PC-3 (cell line): ENCODE measurements at regions not wholly inside any gene's neighbourhood (a gene's known extent, or its start where the extent isn't known, plus 50 kb on each side); places are given as distances from the start of the nearest gene placed in this dataset.

Source experiments
- ATAC-seq: fragments of 200-7000 bp; cut with Tn5 transposase; 2 replicates; pipeline ENCODE4 v1.9.1; 2020; ENCODE audit warnings: mild to moderate bottlenecking, moderate library complexity
- BruUV-seq: library from RNA; stranded (reverse); fragments of 400-500 nt; replicated peaks from 2 replicates; lab custom pipeline; 2021; lab: Mats Ljungman, UMichigan
- CTCF ChIA-PET: fragments of 300-600 bp; sonication (Branson Sonifier 250); formaldehyde crosslinking; loops from one replicate; lab custom pipeline; 2022; ENCODE audit warnings: antibody characterized with exemption; lab: Charles Lee
- POLR2A ChIA-PET: fragments of 300-600 bp; sonication (Branson Sonifier 250); formaldehyde crosslinking; loops from one replicate; lab custom pipeline; 2022; ENCODE audit warnings: antibody characterized with exemption; ENCODE audit not compliant: unreplicated experiment; lab: Charles Lee
- DNase-seq: peaks from one replicate; pipeline ENCODE4 v3.0.0-alpha.2; 2015
- H2AFZ ChIP-seq: fragments of 300-600 bp; sonication (generic); 2 replicates; pipeline ENCODE4 v1.6.0; 2016; ENCODE audit warnings: antibody characterized with exemption, low read length
- H3F3A ChIP-seq: fragments of 300-600 bp; sonication (generic); one replicate; pipeline ENCODE4 v1.6.0; 2017; ENCODE audit warnings: antibody characterized with exemption, low read length, control low read depth, mild to moderate bottlenecking; ENCODE audit not compliant: unreplicated experiment
- H3K27ac ChIP-seq: fragments of 300-600 bp; sonication (generic); 2 replicates; pipeline ENCODE4 v1.5.1; 2016; ENCODE audit warnings: mild to moderate bottlenecking, low read length
- H3K27me3 ChIP-seq: fragments of 300-600 bp; sonication (generic); 2 replicates; pipeline ENCODE4 v1.6.1; 2016; ENCODE audit warnings: low read length, mixed read lengths
- H3K36me3 ChIP-seq: fragments of 300-600 bp; sonication (generic); 2 replicates; pipeline ENCODE4 v1.6.1; 2016; ENCODE audit warnings: low read depth, mixed run types, low read length, mixed read lengths
- H3K4me1 ChIP-seq: fragments of 300-600 bp; sonication (generic); 2 replicates; pipeline ENCODE4 v1.5.1; 2016; ENCODE audit warnings: low read length; ENCODE audit not compliant: insufficient read depth
- H3K4me2 ChIP-seq: fragments of 300-600 bp; sonication (generic); 2 replicates; pipeline ENCODE4 v1.6.0; 2016; ENCODE audit warnings: low read length
- H3K4me3 ChIP-seq: fragments of 300-600 bp; sonication (generic); 2 replicates; pipeline ENCODE4 v1.5.1; 2016; ENCODE audit warnings: mild to moderate bottlenecking, low read length, mixed read lengths
- H3K79me2 ChIP-seq: fragments of 300-600 bp; sonication (generic); 2 replicates; pipeline ENCODE4 v1.6.1; 2017; ENCODE audit warnings: low read length, mixed read lengths
- H3K9ac ChIP-seq: fragments of 300-600 bp; sonication (generic); 2 replicates; pipeline ENCODE4 v1.6.0; 2016; ENCODE audit warnings: mild to moderate bottlenecking, low read length
- H3K9me2 ChIP-seq: fragments of 300-600 bp; sonication (generic); replicated peaks from 2 replicates; pipeline ENCODE4 v1.6.1; 2016; ENCODE audit warnings: mixed run types, low read length, mixed read lengths
- H3K9me3 ChIP-seq: fragments of 300-600 bp; sonication (generic); 2 replicates; pipeline ENCODE4 v1.6.1; 2016; ENCODE audit warnings: low read length, mixed read lengths
- H4K20me1 ChIP-seq: fragments of 300-600 bp; sonication (generic); 2 replicates; pipeline ENCODE4 v1.6.1; 2016; ENCODE audit warnings: low read length, mixed read lengths
- EZH2 ChIP-seq: fragments of 300-600 bp; sonication (generic); IDR thresholded peaks from one replicate; pipeline ENCODE4 v1.6.1; 2017; ENCODE audit warnings: antibody characterized with exemption, mild to moderate bottlenecking, low read length; ENCODE audit not compliant: unreplicated experiment
- EZH2phosphoT487 ChIP-seq: fragments of 300-600 bp; sonication (generic); IDR thresholded peaks from 2 replicates; pipeline ENCODE4 v1.6.1; 2018; ENCODE audit warnings: mild to moderate bottlenecking, antibody characterized with exemption, low read length, borderline replicate concordance
- intact Hi-C: fragments of 100-400 bp; cut with micrococcal nuclease; formaldehyde crosslinking; loops from 2 replicates; pipeline ENCODE4 v1.9.0; 2023
- TF ChIP-seq, protein P1 (sequence below): fragments of 300-600 bp; sonication (generic); conservative IDR thresholded peaks from 2 replicates; pipeline ENCODE4 v1.5.1; 2017; ENCODE audit warnings: antibody characterized with exemption, low read depth, mild to moderate bottlenecking, low read length

- DNase-seq, result peak; percentile 42
- H3F3A ChIP-seq, result no peaks in the 10 kb centered on the region
- peak overlapping the region; percentile 26; the same call in 1 of the 2 replicates for H3K4me2 ChIP-seq
- no peaks in the 10 kb centered on the region for H4K20me1 ChIP-seq
- intact Hi-C loops, result loop anchor here (5.0 to 10.0 kb wide), 3 partner anchors 50 to 495 kb away; partner anchors contain the start of gene MARCKS
- peak; percentile 28 for ATAC-seq
- no peaks in the 10 kb centered on the region for H3K36me3 ChIP-seq
- H3K4me1 ChIP-seq, result peaks cover 57% of the 10 kb centered on the region
- no peak overlapping the region for H3K4me3 ChIP-seq
- no peaks in the 10 kb centered on the region for H3K27me3 ChIP-seq
- no peaks in the 10 kb centered on the region for H3K9me3 ChIP-seq
- H3K27ac ChIP-seq, result peak overlapping the region; percentile 26
- no peaks in the 10 kb centered on the region for H3K9me2 ChIP-seq
- H2AFZ ChIP-seq, result no peak overlapping the region
- BruUV-seq, result no TSS peak
- H3K9ac ChIP-seq, result no peak overlapping the region
- ChIA-PET CTCF (interaction anchor here (0.6 kb wide), 1 partner anchor 177 kb away, joined by 9 read pairs; no protein-coding TSS in a partner anchor), POLR2A (no interaction called here)
- TF ChIP-seq, protein P1, sequence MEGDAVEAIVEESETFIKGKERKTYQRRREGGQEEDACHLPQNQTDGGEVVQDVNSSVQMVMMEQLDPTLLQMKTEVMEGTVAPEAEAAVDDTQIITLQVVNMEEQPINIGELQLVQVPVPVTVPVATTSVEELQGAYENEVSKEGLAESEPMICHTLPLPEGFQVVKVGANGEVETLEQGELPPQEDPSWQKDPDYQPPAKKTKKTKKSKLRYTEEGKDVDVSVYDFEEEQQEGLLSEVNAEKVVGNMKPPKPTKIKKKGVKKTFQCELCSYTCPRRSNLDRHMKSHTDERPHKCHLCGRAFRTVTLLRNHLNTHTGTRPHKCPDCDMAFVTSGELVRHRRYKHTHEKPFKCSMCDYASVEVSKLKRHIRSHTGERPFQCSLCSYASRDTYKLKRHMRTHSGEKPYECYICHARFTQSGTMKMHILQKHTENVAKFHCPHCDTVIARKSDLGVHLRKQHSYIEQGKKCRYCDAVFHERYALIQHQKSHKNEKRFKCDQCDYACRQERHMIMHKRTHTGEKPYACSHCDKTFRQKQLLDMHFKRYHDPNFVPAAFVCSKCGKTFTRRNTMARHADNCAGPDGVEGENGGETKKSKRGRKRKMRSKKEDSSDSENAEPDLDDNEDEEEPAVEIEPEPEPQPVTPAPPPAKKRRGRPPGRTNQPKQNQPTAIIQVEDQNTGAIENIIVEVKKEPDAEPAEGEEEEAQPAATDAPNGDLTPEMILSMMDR, result no peak
- TF ChIP-seq EZH2 (no peak), EZH2phosphoT487 (no peak)
- H3K79me2 ChIP-seq, result no peaks in the 10 kb centered on the region
Measured at GRCh38 chr6:113362301-113363047, 494.7 kb upstream of the MARCKS start.

DNA sequence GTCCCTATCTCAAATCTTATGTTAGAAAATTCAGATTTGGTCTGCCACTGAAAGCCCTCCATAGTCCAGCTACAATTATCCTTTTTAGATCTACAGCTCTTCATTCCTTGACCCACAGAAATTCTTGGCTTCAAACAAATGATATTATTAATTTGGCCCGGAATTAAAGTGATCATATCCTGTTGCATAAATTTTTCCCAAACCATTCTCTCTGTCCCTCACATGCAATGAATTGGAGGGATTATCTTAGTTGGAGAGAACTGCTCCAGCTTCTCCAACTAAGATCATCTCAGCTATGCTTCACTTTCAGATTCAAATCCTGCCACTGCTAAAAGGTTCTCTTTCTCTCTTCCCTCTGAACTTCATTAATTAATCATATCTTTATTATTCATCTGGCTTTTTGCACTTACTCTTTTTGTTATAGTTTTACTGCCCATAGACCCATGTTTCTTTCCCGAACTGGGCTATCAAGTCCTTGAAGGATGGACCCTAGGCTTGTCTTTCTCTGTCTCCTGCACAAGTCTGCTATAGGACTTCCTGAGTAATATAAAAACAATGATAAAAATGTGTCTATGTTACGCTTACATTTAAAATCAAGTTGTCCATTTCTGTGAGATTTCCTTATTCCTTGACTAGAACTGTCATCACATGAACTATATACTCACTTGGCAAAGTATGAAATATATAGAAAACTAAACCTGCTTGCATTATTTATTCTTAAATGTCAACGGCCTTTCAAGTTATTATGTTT is 493.9 kb upstream of the MARCKS start:
- no peaks in the 10 kb centered on the region for H3K79me2 ChIP-seq
- POLR2A ChIA-PET, result no interaction called here
- no TSS peak for BruUV-seq
- no peaks in the 10 kb centered on the region for H3K27me3 ChIP-seq
- H3F3A ChIP-seq, result no peaks in the 10 kb centered on the region
- H3K9me2 ChIP-seq, result no peaks in the 10 kb centered on the region
- H3K27ac ChIP-seq, result 0 out of 2 replicates have a peak overlapping the region, but pooled peaks have one; percentile 11
- H3K9me3 ChIP-seq, result no peaks in the 10 kb centered on the region
- peak overlapping the region; percentile 26; the same call in 1 of the 2 replicates for H3K4me2 ChIP-seq
- H4K20me1 ChIP-seq, result no peaks in the 10 kb centered on the region
- intact Hi-C loops, result loop anchor here (5.0 to 10.0 kb wide), 3 partner anchors 49 to 494 kb away; partner anchors contain the start of gene MARCKS
- no peak overlapping the region for H3K4me3 ChIP-seq
- no peak overlapping the region for H3K9ac ChIP-seq
- H2AFZ ChIP-seq, result no peak overlapping the region
- H3K36me3 ChIP-seq, result no peaks in the 10 kb centered on the region
- TF ChIP-seq, protein P1, result no peak
- TF ChIP-seq EZH2phosphoT487, result no peak
- TF ChIP-seq EZH2, result no peak
- peaks cover 57% of the 10 kb centered on the region for H3K4me1 ChIP-seq
- DNase-seq (no peak), ATAC-seq (no peak)
- CTCF ChIA-PET, result no interaction called here
